ENCODE measurements at regions not wholly inside any gene's neighbourhood (a gene's known extent, or its start where the extent isn't known, plus 50 kb on each side); places are given as distances from the start of the nearest gene placed in this dataset.

DNA sequence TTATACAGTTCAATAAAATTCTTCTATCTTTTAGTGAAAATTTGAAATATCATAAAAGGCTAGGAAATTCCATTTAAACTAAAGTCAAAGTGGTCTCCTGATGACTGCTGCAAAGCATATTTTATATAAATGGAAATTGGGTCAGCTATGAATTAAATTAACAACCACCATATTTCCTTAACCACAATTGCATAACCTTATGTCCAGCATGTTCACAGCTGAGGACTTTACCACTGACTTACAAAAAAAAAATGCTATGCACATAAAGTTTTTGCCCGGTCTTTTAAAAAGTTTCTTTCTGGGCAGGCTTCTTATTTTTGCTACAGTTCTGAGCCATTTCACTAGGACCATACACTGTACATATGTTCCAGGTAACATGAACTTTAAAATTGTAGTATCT is 208.6 kb upstream of the RGMB start:
- TF ChIP-seq, protein P1, sequence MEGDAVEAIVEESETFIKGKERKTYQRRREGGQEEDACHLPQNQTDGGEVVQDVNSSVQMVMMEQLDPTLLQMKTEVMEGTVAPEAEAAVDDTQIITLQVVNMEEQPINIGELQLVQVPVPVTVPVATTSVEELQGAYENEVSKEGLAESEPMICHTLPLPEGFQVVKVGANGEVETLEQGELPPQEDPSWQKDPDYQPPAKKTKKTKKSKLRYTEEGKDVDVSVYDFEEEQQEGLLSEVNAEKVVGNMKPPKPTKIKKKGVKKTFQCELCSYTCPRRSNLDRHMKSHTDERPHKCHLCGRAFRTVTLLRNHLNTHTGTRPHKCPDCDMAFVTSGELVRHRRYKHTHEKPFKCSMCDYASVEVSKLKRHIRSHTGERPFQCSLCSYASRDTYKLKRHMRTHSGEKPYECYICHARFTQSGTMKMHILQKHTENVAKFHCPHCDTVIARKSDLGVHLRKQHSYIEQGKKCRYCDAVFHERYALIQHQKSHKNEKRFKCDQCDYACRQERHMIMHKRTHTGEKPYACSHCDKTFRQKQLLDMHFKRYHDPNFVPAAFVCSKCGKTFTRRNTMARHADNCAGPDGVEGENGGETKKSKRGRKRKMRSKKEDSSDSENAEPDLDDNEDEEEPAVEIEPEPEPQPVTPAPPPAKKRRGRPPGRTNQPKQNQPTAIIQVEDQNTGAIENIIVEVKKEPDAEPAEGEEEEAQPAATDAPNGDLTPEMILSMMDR (IDR thresholded peaks at IDR 0.05) = no peak

DNA sequence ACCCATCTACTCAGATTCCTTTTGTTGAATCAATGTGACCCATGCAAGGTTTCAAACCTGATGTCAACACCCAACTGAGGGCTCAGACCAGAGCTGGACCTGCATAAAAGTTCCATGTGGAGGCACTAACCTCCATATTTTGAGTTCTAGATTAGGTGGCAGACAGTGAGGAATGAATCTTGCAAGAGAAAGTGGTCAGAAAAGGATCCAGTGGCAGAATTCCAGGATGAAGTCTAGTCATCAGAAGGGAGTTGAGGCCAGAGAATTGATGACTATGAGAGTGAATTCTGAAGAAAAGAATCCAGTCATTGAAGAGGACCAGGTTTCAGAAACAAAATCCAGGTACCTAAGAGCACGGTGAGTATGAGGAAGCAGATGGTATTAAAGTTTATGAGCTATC is 205.1 kb upstream of the RGMB start:
- TF ChIP-seq, protein P1 (IDR thresholded peaks at IDR 0.05) = no peak

DNA sequence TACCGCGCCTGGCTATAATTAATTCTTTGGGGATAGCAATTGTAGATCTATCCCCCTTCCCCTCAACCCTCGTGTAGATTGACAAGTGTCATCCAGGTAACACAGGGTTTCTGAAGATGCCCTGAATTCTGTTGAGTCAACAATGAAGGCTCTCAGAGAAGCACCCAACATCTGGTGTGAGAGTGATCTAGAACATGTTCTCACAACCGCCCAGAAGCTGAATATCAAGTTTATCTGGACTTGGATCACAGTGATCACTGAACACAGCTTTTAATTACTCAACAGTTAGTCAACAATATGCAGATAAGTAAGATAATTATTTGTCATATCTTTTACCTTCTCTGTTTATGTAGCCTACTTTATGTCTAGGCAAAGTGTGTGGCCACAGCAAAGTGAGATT is 204.2 kb upstream of the RGMB start:
- TF ChIP-seq, protein P1 (IDR thresholded peaks at IDR 0.05) = no peak

DNA sequence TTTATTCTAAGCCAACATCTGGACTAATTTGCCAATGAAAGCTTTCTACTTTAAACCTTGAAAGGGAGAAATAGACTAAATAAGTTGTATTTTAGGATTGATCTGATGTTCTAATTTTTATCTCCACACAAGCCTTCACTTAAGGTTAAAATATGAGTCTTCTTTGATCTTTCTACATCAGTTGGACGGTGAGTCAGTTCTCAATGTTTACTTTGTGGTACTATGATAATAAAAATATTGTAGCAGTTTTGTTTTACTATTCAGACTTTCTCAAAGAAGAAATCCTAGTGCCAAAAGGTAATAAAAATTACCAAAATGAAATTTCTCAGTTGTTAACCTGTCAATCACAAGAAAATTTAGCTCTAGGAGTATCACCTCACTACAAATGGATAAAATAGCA is 203.5 kb upstream of the RGMB start:
- TF ChIP-seq, protein P1 (IDR thresholded peaks at IDR 0.05) = no peak

DNA sequence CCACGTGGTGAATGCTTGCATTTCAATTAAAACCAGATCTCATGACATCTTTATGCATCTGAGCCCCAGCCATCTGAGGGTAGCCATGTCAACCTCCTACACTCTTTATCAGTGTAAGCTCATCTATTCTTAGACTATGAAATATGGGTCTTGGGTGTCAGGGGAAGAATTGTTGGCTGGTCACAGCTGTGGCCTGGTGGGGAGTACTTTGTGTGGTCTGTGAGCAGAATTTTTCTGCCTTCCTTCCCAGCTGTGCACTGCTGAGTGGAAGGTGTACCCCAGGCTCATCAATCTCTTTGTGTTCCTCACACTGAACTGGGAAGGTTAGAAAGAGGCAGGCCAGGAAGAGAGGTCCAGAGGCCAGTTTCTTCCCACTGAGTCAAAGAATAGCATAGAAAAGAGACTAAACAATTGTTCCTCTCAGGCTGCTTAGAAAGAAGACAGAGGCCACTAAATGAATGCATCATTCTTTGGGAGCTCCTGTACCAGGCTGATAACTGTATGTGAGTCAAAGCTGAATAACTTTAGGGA is 202.7 kb upstream of the RGMB start:
- TF ChIP-seq, protein P1 (IDR thresholded peaks at IDR 0.05) = no peak

GRCh38 chr5:98573834-98574320 is 199.6 kb upstream of the RGMB start:
- TF ChIP-seq, protein P1 (IDR thresholded peaks at IDR 0.05) = no peak

DNA sequence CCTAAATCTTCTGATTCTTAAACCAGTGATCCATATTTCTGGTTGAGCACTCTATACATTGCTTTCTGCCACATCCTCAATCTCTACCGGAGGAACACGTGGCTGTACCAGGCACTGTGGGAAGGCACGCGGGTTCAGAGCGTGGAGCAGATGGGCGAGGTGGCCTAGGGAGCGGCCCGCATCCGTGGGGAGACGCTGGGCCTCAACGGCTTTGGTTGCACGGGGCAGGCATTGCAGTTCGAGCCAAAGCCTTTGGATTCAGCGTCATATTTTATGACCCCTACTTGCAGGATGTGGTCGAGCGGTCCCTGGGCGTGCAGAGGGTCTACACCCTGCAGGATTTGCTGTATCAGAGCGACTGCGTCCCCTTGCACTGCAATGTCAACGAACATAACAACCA is 197.2 kb upstream of the RGMB start:
- TF ChIP-seq, protein P1 (IDR thresholded peaks at IDR 0.05) = no peak

DNA sequence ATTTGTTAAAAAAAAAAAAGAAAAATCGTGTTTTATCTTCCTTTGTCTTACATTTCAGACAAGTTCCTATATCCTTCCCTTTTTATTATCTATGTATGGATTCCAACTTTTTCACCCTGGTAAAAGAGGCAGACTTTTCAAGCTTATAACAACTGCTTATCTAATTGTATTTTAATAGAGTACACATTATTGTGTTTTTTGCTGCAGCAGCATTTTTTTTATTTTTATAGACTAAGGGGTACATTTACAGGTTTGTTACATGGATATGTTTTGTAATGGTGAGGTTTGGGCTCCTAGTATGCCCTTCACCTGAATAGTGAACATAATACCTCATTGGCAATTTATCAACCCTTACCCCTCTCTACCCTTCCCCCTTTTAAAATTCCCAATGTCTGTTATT is 195.0 kb upstream of the RGMB start:
- TF ChIP-seq, protein P1 (IDR thresholded peaks at IDR 0.05) = no peak
